ENCODE measurements at regions not wholly inside any gene's neighbourhood (a gene's known extent, or its start where the extent isn't known, plus 50 kb on each side); places are given as distances from the start of the nearest gene placed in this dataset.

- TF ChIP-seq CTCF (IDR thresholded peaks at IDR 0.05) (no peak), POLR2A (IDR thresholded peaks at IDR 0.05) (no peak), POLR2AphosphoS5 (IDR thresholded peaks at IDR 0.05) (no peak)
- intact Hi-C loops (cut with DNase I; ENCODE audit: low total_unique reads): no loop called here
Measured at GRCh38 chr13:61286148-61286745, 129.4 kb downstream of the PCDH20 start.

GRCh38 chr13:61277586-61278276 is 137.9 kb downstream of the PCDH20 start:
- H3K4me3 ChIP-seq: no peak overlapping the region
- no peaks in the 10 kb centered on the region for H3K4me1 ChIP-seq
- H3K27ac ChIP-seq: no peak overlapping the region
- peaks cover 0 to 6% of the 10 kb centered on the region in 2 donors for H3K9me3 ChIP-seq
- DNase-seq (ENCODE audit: low spot score in 2 of 2): no peak
- TF ChIP-seq POLR2A (IDR thresholded peaks at IDR 0.05): no peak
- no peak for TF ChIP-seq POLR2AphosphoS5 (IDR thresholded peaks at IDR 0.05)
- TF ChIP-seq CTCF (IDR thresholded peaks at IDR 0.05): no peak
- H3K27me3 ChIP-seq: no peaks in the 10 kb centered on the region
- no peaks in the 10 kb centered on the region for H3K36me3 ChIP-seq
- intact Hi-C loops (cut with DNase I; ENCODE audit: low total_unique reads): no loop called here

More at GRCh38 chr13:61286148-61286745, 129.4 kb downstream of the PCDH20 start:
- H3K27ac ChIP-seq: no peak overlapping the region
- H3K4me1 ChIP-seq: no peaks in the 10 kb centered on the region
- H3K9me3 ChIP-seq: no peaks in the 10 kb centered on the region
- H3K27me3 ChIP-seq: no peaks in the 10 kb centered on the region
- no peak overlapping the region for H3K4me3 ChIP-seq
- H3K36me3 ChIP-seq: no peaks in the 10 kb centered on the region
- DNase-seq (ENCODE audit: low spot score in 2 of 2): no peak

- intact Hi-C loops (cut with DNase I; ENCODE audit: low total_unique reads): no loop called here
Measured at GRCh38 chr13:61277088-61277487, 138.6 kb downstream of the PCDH20 start.

GRCh38 chr13:61276401-61276800 is 139.2 kb downstream of the PCDH20 start:
- no peak for DNase-seq (ENCODE audit: low spot score in 2 of 2)
- intact Hi-C loops (cut with DNase I; ENCODE audit: low total_unique reads): no loop called here
- TF ChIP-seq POLR2AphosphoS5 (IDR thresholded peaks at IDR 0.05) (no peak), CTCF (IDR thresholded peaks at IDR 0.05) (no peak), POLR2A (IDR thresholded peaks at IDR 0.05) (no peak)
- Histone ChIP-seq H3K36me3 (no peaks in the 10 kb centered on the region), H3K27ac (no peak overlapping the region), H3K9me3 (peaks cover 0 to 6% of the 10 kb centered on the region in 2 donors), H3K27me3 (no peaks in the 10 kb centered on the region), H3K4me3 (no peak overlapping the region), H3K4me1 (no peaks in the 10 kb centered on the region)

More at GRCh38 chr13:61277088-61277487, 138.6 kb downstream of the PCDH20 start:
- DNase-seq (ENCODE audit: low spot score in 2 of 2): no peak
- Histone ChIP-seq H3K4me1 (no peaks in the 10 kb centered on the region), H3K27me3 (no peaks in the 10 kb centered on the region), H3K36me3 (no peaks in the 10 kb centered on the region), H3K27ac (no peak overlapping the region), H3K9me3 (peaks cover 0 to 6% of the 10 kb centered on the region in 2 donors), H3K4me3 (no peak overlapping the region)
- no peak for TF ChIP-seq CTCF (IDR thresholded peaks at IDR 0.05)
- no peak for TF ChIP-seq POLR2A (IDR thresholded peaks at IDR 0.05)
- no peak for TF ChIP-seq POLR2AphosphoS5 (IDR thresholded peaks at IDR 0.05)

- H3K36me3 ChIP-seq: no peaks in the 10 kb centered on the region
- TF ChIP-seq POLR2AphosphoS5 (IDR thresholded peaks at IDR 0.05): no peak
- no peak for TF ChIP-seq POLR2A (IDR thresholded peaks at IDR 0.05)
- TF ChIP-seq CTCF (IDR thresholded peaks at IDR 0.05): no peak
- H3K27me3 ChIP-seq: no peaks in the 10 kb centered on the region
- intact Hi-C loops (cut with DNase I; ENCODE audit: low total_unique reads): no loop called here
- peaks cover 0 to 6% of the 10 kb centered on the region in 2 donors for H3K9me3 ChIP-seq
- DNase-seq (ENCODE audit: low spot score in 2 of 2): no peak
- H3K4me1 ChIP-seq: no peaks in the 10 kb centered on the region
- no peak overlapping the region for H3K27ac ChIP-seq
- no peak overlapping the region for H3K4me3 ChIP-seq
Measured at GRCh38 chr13:61275736-61276135, 139.9 kb downstream of the PCDH20 start.

Data from breast epithelium (tissue), 4 donors.